UCSD-AML1 (cell line): ENCODE measurements at regions not wholly inside any gene's neighbourhood (a gene's known extent, or its start where the extent isn't known, plus 50 kb on each side); places are given as distances from the start of the nearest gene placed in this dataset.
"Not testable (repeated sequence)": the region's sequence is repeated elsewhere in the genome, so short reads cannot be mapped to it uniquely, and the experiment has no call there.

ENCODE experiments used
- DNase-seq: peaks from one replicate; lab custom pipeline; 2025; ENCODE audit not compliant: unreplicated experiment; lab: John Stamatoyannopoulos, UW

- DNase-seq, result no peak
These were observed 435.9 kb upstream of the PHF14 start for GRCh38 chr7:10537764-10538163.

DNA sequence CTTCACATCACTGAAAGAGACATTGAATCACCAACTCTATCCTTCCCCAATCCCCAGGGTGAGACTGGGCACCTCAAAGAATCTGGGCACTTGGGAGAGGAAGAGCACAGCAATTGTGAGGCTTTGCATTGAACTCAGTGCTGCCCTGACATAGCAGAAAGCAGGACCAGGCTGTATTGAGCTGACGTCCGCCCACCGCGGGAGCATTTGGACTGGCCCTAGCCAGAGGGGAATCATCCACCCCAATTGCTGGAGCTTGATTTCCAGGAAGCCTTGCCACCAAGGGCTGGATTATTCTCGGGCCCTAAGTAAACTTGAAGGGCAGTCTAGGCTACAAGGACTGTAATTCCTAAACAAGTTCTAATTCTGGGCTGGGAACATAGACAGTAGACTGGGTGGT, 416.3 kb upstream of the PHF14 start:
- no peak for DNase-seq

GRCh38 chr7:10560497-10560896, 413.2 kb upstream of the PHF14 start:
- DNase-seq, result no peak

DNA sequence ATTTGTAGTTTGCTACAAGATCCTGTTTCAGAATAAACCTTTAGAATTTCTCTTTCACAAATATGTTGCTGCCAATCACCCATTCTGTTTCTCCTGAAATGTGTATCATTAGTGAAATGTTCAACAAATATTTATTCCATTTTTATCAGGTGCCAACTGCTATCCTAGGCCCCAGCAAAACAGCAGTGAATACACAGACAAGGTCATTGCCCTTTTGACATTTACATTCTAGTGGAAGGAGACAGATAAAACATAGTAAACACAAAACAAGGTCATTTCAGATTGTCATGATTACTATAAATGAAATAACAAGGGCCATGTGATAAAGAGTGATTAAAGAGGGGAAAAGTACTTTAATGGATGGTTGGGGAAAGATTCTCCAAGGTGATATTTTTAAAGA, 404.8 kb upstream of the PHF14 start:
- DNase-seq, result no peak

GRCh38 chr7:10571759-10572158, 401.9 kb upstream of the PHF14 start:
- DNase-seq, result no peak

DNA sequence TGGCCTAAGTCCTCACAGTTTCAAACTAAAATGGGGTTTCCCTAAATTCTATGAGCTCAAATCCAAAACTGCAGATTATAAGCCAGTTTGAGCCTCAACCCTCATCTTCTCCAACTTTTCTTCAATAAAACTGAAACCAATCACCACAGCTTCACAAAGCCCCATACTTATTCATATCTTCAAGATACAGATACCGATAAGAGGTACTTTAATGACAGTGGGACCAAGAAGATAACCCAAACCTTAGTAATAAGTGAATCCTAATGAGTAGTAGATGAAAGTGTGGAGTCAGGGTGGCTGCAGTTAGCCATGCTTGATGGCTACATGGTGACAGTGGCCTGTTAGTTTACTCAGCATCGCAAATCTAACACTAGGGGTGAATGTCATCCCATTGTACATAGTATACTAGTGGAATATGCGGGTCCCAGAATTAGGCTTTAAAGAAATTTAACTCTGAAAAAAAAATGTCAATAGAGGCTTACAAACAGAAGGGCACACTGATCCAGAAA, 395.8 kb upstream of the PHF14 start:
- no peak for DNase-seq

- no peak for DNase-seq
These were observed 394.1 kb upstream of the PHF14 start for GRCh38 chr7:10579561-10579960.

DNA sequence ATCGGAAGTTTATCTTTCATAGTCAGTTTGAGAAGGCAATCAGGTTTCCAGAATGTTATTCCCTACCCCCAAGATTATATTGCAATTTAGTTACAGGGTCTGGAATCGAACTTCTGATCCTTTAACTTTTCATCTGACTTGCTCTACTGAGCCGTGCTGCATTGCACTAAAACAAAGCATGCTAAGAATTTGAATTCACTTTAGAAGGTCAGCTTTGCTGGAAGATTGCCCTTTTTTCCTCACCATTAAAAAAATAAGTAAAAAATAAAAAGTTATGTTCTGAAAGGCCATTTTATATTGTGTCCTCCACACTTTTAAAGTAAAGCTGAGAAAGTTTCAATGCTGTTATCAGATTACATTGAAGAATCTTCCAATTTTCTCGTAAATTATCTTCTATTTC, 388.8 kb upstream of the PHF14 start:
- no peak for DNase-seq

- DNase-seq, result no peak
These were observed 385.6 kb upstream of the PHF14 start for GRCh38 chr7:10588084-10588483.

DNA sequence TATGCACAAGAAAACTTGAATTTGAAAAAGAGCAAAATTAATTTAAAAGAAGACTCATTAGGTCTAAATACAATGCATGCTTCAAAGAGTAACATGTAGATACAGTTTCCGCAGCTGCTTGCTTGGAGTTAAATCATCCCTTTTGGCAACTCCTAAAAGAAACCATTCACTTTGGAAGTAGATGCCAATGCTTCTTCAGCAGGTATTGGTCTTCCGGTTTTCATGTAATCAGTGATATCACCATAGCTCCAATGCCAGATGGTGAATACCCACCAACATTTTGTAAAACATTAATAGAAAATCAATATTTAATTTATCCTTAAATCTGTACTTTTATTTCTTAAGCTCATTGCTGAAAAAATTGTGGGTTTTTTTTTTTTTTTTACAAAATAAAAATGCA, 381.1 kb upstream of the PHF14 start:
- no peak for DNase-seq

GRCh38 chr7:10593080-10593479, 380.6 kb upstream of the PHF14 start:
- no peak for DNase-seq

- DNase-seq, result no peak
These were observed 376.8 kb upstream of the PHF14 start for GRCh38 chr7:10596827-10597226.

DNA sequence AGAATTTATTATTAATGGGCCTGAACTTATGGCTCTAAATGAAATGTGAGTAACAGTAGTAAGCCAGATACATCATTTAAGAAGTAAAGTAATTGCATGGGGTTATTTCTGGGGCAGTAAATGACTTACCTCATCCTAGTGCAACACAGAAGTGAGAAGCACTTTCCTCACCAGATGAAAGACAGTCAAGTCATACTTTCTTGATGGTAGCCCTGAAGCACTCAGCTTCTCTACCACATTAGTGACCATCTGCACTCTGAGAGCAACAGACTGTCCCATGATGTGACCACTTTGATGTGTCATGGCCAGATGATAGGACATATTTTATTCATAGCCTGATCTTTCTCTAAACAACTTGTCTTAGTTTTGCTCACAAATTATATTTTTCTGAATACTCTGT, 369.5 kb upstream of the PHF14 start:
- DNase-seq, result no peak

DNA sequence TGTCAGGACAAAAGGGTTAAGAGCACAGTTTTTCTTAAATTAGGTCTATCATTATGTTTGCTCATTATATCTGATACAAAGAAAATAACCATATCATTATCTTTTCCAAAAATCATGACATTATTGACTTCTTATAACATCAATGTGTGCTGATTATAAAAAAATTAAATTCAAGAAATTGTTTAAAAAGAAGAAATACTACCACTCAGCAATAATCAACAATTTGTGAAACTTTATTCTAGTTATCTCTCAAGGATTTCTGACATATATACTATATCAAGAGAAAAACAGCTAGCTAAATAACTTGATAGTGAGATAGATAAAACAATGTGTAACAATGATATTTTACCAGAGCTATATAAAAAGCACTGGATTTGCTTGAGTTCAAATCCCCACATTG, 360.7 kb upstream of the PHF14 start:
- DNase-seq, result no peak

GRCh38 chr7:10618953-10619352, 354.7 kb upstream of the PHF14 start:
- no peak for DNase-seq

GRCh38 chr7:10632712-10633111, 341.0 kb upstream of the PHF14 start:
- DNase-seq, result no peak

DNA sequence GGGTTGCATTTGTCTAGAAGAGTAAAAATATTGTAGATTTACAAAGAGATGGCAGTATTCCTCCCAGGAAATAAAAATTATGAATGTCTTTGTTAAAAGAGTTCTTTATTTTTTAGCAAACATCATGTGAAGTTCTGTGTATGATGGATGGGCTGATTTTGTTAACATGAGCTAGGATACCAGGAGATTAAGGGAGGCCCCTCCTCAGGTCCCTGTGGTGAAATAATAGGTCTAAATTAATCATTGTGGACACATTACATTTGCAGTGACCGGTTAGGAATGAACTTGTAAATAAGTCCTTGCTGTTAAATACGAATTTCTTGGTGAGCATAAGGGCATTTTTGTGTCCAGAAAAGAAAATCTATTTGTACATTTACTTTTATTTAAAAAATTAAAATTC, 339.4 kb upstream of the PHF14 start:
- no peak for DNase-seq

GRCh38 chr7:10637991-10638390, 335.7 kb upstream of the PHF14 start:
- DNase-seq, result no peak

- DNase-seq, result no peak
These were observed 330.1 kb upstream of the PHF14 start for GRCh38 chr7:10643545-10643944.

DNA sequence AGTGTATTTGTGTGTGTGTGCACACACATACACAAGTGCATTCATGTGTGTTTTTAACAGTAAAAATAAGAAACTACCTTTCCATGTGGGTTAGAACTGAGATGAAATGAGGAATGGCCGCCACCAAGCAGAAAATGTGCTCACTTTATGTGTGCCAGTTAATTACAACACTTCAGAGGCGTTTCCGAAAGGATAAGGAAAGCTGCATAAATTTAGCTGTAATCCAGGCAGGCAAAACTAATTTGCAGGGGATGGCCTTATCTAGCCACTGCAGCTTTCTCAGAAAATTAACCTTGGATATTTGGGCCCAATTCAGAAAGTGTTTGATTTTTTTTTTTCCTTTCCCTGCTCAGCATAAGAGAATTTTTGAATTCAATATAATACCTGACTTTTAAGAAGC, 328.8 kb upstream of the PHF14 start:
- no peak for DNase-seq

DNA sequence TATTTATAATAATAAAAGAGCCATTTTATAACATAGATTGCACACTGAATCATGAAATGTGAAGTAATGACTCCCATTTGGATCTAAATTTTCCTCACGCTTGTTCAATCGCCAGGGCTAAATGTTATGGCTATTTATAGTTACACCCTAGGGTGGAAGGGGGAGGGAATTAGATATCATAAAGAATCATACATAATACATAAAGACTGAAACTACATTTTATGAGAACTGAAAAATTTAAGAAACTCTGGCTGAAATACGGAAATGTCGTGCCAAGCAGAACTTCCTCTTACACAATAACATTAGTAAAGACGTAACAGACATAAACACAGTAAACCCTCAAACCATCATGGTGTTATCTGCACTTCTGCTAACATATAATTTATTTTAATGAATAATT, 327.5 kb upstream of the PHF14 start:
- DNase-seq, result no peak

DNA sequence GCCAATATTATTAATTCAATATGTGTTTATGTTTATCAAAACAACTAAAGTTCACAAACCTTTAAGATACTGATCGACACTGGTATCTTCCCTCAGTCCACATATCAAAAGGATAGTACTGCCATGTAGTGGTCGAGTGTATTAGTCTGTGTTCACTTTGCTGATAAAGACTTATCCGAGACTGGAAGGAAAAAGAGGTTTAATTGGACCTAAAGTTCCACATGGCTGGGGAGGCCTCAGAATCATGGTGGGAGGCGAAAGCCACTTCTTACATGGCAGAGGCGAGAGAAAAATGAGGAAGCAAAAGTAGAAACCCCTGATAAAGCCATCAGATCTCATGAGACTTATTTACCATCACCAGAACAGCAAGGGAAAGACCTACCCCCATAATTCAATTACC, 325.4 kb upstream of the PHF14 start:
- DNase-seq, result no peak

DNA sequence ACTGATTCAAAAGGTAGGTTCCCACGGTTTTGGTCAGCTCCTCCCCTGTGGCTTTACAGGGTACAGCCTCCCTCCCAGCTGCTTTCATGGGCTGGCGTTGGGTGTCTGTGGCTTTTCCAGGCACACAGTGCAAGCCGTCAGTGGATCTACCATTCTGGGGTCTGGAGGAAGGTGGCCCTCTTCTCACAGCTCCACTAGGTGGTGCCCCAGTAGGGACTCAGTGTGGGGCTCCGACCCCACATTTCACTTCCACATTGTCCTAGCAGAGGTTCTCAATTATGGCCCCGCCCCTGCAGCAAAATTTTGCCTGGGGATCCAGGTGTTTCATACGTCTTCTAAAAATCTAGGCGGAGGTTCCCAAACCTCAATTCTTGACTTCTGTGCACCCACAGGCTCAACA, 324.6 kb upstream of the PHF14 start:
- DNase-seq, result not testable (repeated sequence)

GRCh38 chr7:10655031-10655430, 318.6 kb upstream of the PHF14 start:
- DNase-seq, result no peak
